ENCODE measurements at regions not wholly inside any gene's neighbourhood (a gene's known extent, or its start where the extent isn't known, plus 50 kb on each side); places are given as distances from the start of the nearest gene placed in this dataset.

DNA sequence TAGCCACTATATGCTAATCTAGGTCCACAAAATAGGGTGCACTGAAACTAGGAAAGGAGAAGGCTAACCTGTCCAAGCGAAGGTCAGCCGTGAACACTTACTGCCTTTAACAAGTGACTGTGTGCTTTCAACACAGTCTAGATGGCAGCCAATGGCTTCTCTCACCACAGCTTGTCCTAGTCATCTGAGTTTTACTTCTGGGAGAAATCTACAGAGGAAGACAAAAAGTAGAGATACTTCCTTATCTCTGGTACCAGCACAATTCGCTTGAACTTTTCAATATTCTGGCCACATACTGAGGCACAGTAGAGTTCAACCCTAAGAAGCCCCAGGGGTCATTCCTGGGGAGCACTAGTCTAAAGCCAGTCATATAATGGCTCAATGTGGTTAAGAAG lies 176.9 kb downstream of the BTG1 start:
- no peak for TF ChIP-seq CTCF (IDR thresholded peaks at IDR 0.05; ENCODE audit: control insufficient read depth, extremely low read depth, insufficient read depth)
- no peak for DNase-seq (ENCODE audit: low read depth)
- no peak overlapping the region for H3K4me3 ChIP-seq (ENCODE audit: low read depth, low read length)

- no peak overlapping the region for H3K4me3 ChIP-seq (ENCODE audit: low read depth, low read length)
- no peak for TF ChIP-seq CTCF (IDR thresholded peaks at IDR 0.05; ENCODE audit: control insufficient read depth, extremely low read depth, insufficient read depth)
- no peak for DNase-seq (ENCODE audit: low read depth)
Measured at GRCh38 chr12:91968076-91968776, 177.4 kb downstream of the BTG1 start.

DNA sequence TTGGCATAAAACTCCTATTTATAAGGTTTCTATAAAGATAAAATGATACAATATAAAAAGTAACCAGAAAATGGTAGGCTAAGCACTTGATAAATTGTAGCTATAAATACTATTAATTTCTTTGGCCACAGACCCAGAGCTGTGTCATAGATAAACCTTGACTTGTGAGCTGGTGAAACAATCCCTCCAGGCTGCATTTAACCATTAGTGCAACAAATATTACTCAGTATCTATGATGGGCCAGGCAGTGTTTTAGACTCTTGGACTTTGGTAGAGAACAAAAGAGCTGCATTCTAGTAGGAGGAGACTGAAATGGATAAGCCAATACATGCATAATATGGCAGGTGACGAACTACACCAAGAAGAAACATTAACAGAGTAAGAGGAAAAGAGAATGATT lies 178.1 kb downstream of the BTG1 start:
- no peak for TF ChIP-seq CTCF (IDR thresholded peaks at IDR 0.05; ENCODE audit: control insufficient read depth, extremely low read depth, insufficient read depth)
- DNase-seq (ENCODE audit: low read depth) = no peak
- H3K4me3 ChIP-seq (ENCODE audit: low read depth, low read length) = no peak overlapping the region

DNA sequence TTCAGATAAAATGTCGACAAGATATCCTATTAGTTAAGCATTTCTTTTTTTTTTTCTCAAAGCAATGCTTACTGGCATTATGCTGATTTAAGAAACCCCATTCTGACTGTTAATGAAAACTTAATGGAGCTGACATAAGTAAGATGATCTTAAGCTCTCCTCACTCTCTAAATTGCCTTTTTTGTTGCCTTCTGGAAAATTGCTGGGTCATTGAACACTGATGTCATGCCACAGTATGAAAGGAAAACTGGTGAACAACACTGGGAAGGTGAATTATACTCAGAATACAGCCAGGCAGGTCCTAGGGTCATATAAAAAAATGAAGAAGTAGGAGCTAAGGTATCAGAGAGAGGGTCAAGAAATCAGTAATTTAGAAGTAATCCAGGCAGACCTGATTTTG lies 179.9 kb downstream of the BTG1 start:
- DNase-seq (ENCODE audit: low read depth) = no peak
- no peak overlapping the region for H3K4me3 ChIP-seq (ENCODE audit: low read depth, low read length)
- no peak for TF ChIP-seq CTCF (IDR thresholded peaks at IDR 0.05; ENCODE audit: control insufficient read depth, extremely low read depth, insufficient read depth)

DNA sequence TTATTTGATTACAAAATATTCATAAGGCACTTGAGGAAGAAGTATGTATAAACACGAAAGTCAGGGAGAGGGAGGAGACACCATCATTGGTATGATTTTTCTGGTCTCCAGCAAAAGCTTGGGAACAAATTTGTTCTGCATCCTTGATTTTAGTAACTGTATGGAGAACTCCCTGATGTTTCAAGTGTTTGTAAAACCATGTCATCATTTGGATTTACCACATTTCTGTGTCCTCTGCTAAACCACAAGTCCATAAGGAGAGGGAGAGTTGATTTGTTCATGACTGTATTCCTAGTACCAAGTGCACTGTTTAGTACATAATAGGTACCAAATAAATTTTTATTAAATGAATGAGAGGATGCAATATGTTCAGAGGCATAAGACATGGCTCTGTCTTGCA lies 181.1 kb downstream of the BTG1 start:
- no peak overlapping the region for H3K4me3 ChIP-seq (ENCODE audit: low read depth, low read length)
- DNase-seq (ENCODE audit: low read depth) = no peak
- TF ChIP-seq CTCF (IDR thresholded peaks at IDR 0.05; ENCODE audit: control insufficient read depth, extremely low read depth, insufficient read depth) = no peak

DNA sequence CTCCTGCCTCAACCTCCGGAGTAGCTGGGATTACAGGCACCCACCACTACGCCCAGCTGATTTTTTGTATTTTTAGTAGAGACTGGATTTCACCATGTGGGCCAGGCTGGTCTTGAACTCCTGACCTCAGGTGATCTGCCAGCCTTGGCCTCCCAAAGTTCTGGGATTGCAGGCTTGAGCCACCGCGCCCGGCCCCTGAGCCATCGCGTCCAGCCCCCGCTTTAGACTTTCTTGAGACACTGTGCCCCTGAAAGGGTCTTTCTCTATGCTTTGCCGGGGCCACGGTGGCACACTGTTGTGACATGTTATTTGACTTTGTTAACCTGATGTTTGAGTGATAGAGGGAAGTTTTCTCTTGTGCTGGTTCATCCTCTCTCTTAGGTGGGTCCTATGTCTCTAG lies 186.4 kb downstream of the BTG1 start:
- no peak overlapping the region for H3K4me3 ChIP-seq (ENCODE audit: low read depth, low read length)
- no peak for TF ChIP-seq CTCF (IDR thresholded peaks at IDR 0.05; ENCODE audit: control insufficient read depth, extremely low read depth, insufficient read depth)
- DNase-seq (ENCODE audit: low read depth) = no peak

DNA sequence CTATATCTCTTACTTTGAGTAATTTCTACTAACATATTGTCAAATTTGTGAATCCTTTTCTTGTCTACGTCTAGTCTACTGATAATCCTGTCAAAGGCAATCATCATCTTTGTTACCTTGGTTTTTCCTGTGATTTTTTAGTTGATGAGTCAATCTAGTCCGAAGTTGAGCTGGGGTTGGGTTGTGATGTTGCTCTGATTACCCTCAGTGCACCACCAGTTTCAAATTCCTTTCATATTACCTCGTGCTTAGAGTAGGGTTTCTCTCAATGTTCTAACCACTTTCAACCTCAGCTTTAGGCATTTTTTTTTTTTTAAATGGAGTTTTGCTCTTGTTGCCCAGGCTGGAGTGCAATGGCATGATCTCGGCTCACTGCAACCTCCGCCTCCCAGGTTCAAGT lies 186.8 kb downstream of the BTG1 start:
- H3K4me3 ChIP-seq (ENCODE audit: low read depth, low read length) = no peak overlapping the region
- TF ChIP-seq CTCF (IDR thresholded peaks at IDR 0.05; ENCODE audit: control insufficient read depth, extremely low read depth, insufficient read depth) = no peak
- no peak for DNase-seq (ENCODE audit: low read depth)
